IMR-90 (cell line): ENCODE measurements at regions not wholly inside any gene's neighbourhood (a gene's known extent, or its start where the extent isn't known, plus 50 kb on each side); places are given as distances from the start of the nearest gene placed in this dataset.

Source experiments
- MAFK ChIP-seq: IDR thresholded peaks from 2 replicates; pipeline ENCODE4 v1.6.1; 2012; ENCODE audit warnings: low read depth, low read length, improper control_type of control experiment
- MAZ ChIP-seq: IDR thresholded peaks from 2 replicates; pipeline ENCODE4 v1.6.1; 2012; ENCODE audit warnings: low read depth, mild to moderate bottlenecking, low read length, improper control_type of control experiment, moderate library complexity, borderline replicate concordance
- TF ChIP-seq, protein P1 (sequence below): conservative IDR thresholded peaks from 2 replicates; pipeline ENCODE4 v1.5.1; 2012; ENCODE audit warnings: mild to moderate bottlenecking, low read depth, low read length, improper control_type of control experiment

DNA sequence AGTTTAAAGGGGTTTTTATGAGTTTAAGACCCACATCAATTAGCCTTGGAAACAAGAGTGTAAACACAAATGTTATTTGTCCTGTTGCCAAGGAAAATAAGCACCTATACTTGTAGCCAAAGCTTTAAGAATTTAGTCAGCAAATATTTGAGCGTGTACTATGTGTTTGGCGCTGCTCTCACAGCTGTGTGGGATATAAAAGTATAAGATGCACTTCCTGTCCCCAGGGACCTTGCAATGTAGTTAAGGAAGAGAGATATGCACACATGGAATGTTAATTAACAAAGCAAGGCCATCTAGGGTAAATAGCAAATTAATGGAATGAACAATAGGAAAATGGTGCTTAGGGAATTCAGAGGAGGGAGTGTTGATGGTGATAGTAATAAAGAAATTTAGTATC lies 134.9 kb upstream of the SRRM4 start:
- TF ChIP-seq MAZ (no peak), MAFK (no peak)
- TF ChIP-seq, protein P1, sequence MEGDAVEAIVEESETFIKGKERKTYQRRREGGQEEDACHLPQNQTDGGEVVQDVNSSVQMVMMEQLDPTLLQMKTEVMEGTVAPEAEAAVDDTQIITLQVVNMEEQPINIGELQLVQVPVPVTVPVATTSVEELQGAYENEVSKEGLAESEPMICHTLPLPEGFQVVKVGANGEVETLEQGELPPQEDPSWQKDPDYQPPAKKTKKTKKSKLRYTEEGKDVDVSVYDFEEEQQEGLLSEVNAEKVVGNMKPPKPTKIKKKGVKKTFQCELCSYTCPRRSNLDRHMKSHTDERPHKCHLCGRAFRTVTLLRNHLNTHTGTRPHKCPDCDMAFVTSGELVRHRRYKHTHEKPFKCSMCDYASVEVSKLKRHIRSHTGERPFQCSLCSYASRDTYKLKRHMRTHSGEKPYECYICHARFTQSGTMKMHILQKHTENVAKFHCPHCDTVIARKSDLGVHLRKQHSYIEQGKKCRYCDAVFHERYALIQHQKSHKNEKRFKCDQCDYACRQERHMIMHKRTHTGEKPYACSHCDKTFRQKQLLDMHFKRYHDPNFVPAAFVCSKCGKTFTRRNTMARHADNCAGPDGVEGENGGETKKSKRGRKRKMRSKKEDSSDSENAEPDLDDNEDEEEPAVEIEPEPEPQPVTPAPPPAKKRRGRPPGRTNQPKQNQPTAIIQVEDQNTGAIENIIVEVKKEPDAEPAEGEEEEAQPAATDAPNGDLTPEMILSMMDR, result no peak
